HL-60 (cell line): ENCODE measurements at regions not wholly inside any gene's neighbourhood (a gene's known extent, or its start where the extent isn't known, plus 50 kb on each side); places are given as distances from the start of the nearest gene placed in this dataset.

Experiments
- GABPA ChIP-seq: IDR thresholded peaks from 2 replicates; pipeline ENCODE4 v1.6.1; 2012; ENCODE audit warnings: low read depth
- TF ChIP-seq, protein P1 (sequence below): IDR thresholded peaks from one replicate; pipeline ENCODE4 v1.5.1; 2011; ENCODE audit warnings: low read length, control low read depth, inconsistent platforms; ENCODE audit not compliant: insufficient read depth

DNA sequence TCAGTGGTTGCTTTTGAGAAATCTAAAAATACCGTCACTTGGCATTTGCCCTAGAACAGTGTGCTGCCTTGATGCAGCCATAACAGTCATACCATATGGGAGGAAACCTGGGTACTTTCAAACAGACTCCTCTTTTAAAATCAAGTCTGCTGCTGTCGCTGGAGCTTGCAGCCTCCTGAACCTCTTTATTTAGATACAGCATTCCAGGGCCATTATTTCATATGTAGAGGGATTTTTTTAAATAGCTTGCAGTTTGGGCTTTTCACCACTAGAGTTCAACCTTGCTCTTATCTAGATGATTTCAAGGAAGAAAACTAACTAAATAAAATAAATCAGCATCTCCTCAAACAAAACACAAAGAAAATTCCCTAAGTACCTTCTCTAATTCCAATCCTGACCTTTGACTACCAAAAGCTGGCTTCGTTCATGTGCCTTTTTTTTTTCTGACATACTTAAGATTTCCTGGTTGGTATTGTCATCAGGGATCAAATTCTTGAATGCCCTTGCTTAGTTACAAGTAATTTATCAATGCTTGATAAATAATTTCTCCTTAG is 111.6 kb downstream of the KBTBD8 start:
- TF ChIP-seq, protein P1, sequence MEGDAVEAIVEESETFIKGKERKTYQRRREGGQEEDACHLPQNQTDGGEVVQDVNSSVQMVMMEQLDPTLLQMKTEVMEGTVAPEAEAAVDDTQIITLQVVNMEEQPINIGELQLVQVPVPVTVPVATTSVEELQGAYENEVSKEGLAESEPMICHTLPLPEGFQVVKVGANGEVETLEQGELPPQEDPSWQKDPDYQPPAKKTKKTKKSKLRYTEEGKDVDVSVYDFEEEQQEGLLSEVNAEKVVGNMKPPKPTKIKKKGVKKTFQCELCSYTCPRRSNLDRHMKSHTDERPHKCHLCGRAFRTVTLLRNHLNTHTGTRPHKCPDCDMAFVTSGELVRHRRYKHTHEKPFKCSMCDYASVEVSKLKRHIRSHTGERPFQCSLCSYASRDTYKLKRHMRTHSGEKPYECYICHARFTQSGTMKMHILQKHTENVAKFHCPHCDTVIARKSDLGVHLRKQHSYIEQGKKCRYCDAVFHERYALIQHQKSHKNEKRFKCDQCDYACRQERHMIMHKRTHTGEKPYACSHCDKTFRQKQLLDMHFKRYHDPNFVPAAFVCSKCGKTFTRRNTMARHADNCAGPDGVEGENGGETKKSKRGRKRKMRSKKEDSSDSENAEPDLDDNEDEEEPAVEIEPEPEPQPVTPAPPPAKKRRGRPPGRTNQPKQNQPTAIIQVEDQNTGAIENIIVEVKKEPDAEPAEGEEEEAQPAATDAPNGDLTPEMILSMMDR, result peak; percentile 34
- TF ChIP-seq GABPA, result no peak
